HG02642 (cell line): ENCODE measurements at regions not wholly inside any gene's neighbourhood (a gene's known extent, or its start where the extent isn't known, plus 50 kb on each side); places are given as distances from the start of the nearest gene placed in this dataset.

Experiments used
- ATAC-seq: cut with Tn5 transposase; IDR thresholded peaks from one replicate; pipeline ENCODE4 v1.9.1; 2021; ENCODE audit warnings: mild to moderate bottlenecking; ENCODE audit not compliant: unreplicated experiment, poor library complexity

DNA sequence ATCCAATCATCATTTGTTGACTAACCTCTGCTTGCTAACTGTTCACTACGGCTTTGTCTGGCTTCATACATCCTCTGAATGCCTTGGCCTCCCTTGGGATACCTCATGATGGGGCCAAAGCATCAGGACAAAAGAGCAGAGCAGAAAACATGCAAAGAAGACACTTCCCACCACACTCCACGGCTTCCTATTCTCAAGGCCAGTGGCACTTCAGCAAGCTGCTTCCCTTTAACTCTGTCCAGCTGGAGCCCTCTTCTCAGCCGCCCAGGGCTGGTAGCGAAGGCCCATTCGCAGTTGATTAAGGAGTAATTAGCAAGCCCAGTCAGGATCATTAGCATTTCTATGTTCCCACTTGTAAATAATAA is 224.3 kb upstream of the FGGY start:
- ATAC-seq, result no peak

DNA sequence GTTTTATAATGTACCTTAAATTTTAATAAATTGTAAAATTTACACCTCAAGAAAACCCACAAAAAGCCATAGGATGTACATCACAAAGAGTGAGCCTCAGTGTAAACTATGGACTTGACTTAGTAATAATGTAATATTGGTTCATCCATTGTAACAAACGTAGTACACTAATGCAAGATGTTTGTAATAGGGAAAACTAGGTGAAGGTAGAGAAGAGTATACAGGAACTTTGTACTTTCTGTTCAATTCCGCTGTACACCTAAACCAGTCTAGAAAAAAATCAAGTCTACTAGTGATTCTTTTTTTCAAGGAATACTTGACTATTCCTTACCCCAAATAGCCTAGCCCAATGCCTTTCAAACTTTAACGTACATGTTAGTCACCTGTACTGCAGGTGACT is 222.3 kb upstream of the FGGY start:
- no peak for ATAC-seq

- no peak for ATAC-seq
These were observed 221.9 kb upstream of the FGGY start for GRCh38 chr1:59075021-59075420.

- no peak for ATAC-seq
These were observed 220.3 kb upstream of the FGGY start for GRCh38 chr1:59076612-59077011.

DNA sequence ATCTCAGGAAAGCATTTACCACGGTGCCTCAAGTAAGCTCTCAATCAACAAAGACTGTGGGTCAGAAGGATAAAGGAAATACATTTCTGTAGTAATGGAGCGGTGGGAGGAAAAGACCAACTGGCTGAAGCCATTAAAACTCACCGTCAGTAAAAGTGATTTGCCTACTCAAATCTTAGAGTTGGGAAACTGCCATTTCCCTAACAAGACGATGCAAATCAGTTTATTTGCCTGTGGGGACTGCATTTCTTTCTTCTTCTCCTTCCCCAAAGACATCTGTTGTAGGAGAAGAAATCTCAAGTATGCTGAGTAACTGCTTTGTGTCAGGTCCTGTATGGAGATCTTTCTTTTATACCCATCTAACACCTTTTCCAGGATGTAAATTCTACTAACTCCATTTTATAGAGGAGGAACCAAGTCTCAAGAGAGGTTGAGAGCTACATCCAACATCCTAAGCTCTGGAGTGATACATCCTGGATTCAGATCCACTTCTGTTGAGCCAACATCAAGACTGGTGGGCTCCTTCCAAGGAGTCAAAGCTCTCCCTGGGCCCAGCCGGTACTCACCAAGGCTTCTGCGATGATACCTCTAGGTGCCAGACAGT is 219.3 kb upstream of the FGGY start:
- no peak for ATAC-seq

DNA sequence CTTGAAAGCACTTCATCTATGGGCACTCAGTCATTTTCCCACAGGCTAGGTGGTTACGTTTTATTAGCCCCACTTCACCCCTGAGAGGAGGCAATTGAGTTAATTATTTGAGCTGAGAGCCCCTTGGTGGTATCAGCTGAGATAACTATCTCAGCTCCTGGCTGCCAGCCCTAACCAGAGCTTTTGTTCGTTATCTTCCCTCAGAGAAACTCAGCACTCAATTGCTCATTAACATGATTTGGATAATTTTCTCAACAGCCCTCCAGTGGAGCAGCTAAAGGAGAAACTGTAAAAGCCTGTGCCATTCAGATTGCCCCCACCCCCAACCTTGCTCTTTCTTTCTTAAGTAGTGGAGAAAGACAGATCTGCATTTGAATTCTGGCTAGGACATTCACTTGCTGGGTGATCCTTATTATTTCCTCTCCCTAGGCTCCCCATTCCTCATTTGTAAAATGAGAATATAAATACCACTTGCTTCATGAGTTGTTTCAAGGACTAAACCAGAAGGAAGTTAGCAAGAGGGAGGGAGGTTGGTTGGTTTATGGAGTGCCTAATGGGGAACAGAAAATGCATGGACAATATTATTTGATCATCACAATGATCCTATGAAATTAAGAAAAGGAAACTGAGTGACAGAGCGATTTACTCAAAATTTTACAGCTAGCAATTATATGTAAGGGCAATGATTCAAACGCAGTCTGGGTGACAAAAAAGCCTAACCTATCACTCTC is 218.7 kb upstream of the FGGY start:
- no peak for ATAC-seq

DNA sequence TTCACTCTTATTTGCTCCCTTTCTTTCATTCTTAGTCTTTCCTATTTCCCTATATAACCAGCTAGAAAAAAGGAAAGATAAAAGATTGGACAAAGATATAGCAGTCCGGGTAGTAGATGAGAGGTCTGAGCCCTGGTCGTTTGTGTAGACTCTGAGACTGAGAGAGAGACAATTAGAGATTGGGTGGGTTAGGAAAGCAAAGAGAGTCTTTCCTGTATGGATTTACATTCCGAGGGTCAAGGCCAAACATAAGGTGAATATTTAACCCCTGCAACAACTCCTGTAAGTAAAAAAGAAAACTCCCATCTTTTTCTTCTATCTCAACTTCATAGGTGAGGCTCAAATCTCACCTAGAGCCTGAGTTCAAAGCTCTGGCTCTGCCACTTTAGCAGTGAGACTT is 218.0 kb upstream of the FGGY start:
- ATAC-seq, result no peak

DNA sequence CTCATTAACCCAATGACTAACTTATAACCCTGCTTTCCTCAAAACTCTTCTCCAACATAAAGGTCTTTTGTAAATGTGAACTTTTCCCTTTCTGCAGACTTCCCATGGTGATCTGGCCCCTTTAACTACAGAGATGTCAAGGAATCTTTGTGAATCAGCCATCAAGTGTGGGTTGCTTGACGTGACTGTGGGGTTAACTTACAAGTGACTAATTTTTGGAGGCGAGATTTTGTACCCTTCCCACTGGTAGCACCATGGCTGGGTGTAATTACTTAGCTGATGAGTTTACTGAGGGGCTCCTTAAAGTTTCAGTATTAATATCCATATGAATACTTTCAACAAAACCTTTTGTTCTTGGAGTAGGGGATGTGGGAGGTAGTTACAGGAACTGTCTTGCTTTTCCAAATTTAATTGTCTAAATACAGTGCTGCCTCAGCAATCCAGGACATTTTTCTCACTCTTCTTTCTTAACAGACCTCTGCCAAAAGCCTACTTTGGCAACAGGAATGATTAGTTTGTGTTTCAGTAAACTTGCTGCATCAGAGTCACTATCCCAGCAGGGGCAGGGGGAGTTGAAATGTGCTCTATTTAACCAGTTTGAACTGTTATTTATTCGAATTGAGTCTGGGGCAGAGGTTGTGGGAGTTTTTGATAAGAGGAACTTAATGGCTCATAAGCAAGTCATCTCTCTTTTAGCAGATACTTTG is 217.3 kb upstream of the FGGY start:
- ATAC-seq, result no peak

DNA sequence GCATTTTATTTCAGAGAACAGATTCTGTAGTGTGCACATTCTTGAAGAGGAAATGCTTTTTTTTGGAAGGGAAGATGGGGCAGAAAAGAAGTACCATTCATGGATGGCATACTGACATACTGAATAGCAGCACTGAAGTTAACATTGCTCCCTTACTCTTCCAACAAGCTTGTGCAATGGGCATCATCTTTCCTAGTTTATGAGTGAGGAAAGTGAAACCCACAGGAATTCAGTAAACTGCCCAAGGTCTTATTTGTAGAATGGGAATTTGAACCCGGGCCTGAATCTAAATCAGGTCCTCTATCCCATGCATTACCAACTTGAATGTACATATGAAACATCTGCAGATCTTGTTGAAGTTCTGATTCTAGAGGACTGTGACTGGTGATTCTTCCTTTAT is 215.7 kb upstream of the FGGY start:
- ATAC-seq, result no peak

DNA sequence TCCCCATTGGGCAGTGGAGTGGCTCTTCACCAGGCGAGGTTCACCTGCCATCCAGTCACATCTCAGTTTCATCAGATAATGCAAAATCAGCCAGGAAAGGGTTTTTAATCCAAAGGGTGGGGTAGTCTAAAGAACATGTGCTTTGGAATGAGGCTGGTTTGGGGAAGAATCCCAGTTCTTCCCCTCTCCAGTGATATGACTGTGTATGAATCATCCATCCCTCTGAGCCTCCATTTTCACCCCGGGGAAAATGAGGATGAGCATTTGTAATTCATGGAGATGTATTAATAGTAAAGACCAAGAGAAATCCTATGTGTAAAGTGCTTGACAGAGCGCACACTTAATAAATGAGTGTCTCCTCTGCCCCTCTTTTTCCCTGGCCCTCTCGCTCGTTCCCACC is 215.1 kb upstream of the FGGY start:
- no peak for ATAC-seq

- no peak for ATAC-seq
These were observed 212.7 kb upstream of the FGGY start for GRCh38 chr1:59083946-59084865.

GRCh38 chr1:59085101-59085500 is 211.8 kb upstream of the FGGY start:
- ATAC-seq, result no peak

GRCh38 chr1:59089036-59089798 is 207.7 kb upstream of the FGGY start:
- ATAC-seq, result no peak

DNA sequence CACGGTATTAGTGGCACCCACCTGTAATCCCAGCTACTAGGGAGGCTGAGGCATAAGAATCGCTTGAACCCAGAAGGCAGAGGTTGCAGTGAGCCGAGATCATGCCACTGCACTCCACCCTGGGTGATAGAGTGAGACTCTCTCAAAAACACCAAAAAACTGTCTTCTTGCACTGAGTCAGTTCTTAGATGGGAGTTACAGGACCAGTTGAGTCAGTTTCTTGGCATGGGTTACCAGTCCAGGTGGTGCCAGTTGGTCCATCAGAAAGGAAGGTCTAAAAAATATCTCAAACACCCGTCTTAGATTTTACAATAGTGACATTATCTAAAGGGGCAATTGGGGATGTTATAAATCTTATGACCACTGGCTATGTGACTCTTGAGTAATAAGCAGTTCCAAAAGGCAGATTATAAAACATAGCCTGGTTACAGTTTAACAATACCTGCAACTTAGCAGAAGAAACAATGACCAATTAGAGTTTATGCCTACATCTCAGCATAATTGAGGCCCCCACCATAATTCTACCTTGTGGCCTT is 206.9 kb upstream of the FGGY start:
- ATAC-seq, result no peak

- ATAC-seq, result no peak
These were observed 204.8 kb upstream of the FGGY start for GRCh38 chr1:59092126-59092525.

DNA sequence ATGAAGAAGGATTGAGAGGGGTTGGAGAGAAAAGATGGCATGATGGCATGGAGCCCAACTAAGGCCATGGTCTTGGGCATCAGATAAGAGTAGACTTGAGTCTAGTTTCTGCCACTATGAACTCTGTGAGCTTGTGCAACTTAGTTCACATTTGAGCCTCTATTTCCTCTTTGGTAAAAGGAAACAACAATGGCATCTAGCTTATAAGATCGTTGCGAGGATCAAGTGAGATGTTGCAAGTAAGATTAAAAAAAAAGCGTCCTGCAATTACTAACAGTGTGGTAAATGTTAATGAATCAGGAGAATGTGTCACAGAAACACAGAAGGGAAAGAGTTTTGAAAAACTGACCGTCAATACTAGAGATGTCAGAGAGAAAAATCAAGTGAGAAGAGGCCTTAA is 202.9 kb upstream of the FGGY start:
- ATAC-seq, result no peak

DNA sequence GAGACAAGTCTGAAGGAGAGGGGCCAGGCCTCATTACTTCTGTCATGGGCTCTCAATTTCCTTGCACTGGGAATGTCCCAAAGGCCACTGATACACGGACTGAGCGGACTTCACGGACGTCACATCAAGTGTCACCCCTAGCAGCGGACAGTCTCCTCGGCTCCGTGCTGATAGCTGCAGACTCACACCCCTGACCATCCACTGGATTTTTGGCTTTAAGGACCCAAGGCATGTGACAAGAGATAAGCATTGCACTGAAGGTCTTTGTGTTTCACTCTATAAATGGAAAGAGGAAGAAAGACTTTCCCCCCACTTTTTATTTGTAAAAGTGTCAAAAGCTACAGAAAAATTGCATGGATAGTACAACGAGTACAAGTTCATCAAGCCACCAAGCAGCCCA is 200.4 kb upstream of the FGGY start:
- ATAC-seq, result no peak

GRCh38 chr1:59098655-59099054 is 198.2 kb upstream of the FGGY start:
- no peak for ATAC-seq

DNA sequence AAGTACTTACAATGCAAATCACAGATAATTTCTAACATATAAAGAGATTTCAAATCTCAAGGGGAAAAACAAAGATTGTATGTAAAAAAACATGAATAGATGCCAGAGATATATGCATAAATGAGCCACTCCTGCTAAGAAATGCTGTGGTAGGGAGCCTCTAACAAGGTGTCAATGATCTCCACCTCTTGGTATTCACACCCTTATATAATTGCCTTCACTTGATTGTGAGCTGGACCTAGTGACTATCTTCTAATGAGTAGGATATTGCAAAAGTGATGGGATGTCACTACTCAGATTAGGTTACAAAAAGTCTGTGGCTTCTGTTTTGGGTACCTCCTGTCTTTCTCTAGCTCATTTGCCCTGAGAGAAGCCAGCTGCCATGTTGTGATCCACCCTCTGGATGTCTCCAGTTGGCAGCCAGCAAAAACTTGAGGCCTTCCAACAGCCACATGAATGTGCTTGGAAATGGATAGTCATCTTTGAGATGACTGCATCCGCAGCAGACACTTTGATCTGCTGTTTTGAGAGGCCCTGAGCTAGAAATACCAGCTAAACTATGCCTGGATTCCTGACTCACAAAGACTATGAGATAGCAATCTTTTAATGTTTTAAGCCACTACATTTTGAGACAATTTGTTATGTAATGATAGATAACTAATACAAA is 196.1 kb upstream of the FGGY start:
- ATAC-seq, result no peak
